ENCODE measurements at regions not wholly inside any gene's neighbourhood (a gene's known extent, or its start where the extent isn't known, plus 50 kb on each side); places are given as distances from the start of the nearest gene placed in this dataset.

- no peak for DNase-seq
These were observed 174.0 kb downstream of the THBS2 start for GRCh38 chr6:169079650-169080049.

DNA sequence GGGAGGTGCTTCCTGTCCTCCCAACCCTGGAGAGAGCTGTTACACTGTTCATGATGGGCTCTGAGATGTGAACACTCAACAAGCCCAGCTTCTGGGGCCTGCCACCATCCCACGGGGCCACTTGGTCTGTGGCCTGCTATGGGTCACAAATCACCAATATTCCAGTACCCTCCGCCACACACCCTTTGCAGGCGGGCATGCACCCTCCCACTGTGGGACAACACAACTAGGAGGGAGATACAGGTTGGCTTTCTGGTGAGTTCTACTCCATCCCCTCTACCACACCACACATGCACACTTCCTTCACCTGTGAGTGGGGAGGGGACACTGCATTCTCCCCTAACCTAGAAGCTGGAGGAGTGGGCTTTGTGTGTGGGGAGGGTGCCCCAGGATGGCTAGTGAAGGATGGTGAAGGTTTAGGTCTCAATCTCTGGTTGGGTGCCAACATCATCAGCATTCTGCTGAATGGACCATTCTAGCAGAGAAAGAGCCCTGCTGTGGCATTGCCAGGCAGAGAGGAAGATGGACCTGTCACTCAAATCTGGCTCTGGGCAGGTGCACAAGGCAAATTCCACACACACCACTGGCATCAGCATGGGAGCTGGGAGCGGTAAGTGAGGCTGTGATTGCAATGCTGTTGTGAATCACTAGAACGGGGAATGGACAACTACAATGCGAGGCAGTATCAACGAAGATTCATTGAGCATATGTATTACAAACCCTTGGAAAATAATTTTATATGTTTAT, 175.1 kb downstream of the THBS2 start:
- DNase-seq = no peak

DNA sequence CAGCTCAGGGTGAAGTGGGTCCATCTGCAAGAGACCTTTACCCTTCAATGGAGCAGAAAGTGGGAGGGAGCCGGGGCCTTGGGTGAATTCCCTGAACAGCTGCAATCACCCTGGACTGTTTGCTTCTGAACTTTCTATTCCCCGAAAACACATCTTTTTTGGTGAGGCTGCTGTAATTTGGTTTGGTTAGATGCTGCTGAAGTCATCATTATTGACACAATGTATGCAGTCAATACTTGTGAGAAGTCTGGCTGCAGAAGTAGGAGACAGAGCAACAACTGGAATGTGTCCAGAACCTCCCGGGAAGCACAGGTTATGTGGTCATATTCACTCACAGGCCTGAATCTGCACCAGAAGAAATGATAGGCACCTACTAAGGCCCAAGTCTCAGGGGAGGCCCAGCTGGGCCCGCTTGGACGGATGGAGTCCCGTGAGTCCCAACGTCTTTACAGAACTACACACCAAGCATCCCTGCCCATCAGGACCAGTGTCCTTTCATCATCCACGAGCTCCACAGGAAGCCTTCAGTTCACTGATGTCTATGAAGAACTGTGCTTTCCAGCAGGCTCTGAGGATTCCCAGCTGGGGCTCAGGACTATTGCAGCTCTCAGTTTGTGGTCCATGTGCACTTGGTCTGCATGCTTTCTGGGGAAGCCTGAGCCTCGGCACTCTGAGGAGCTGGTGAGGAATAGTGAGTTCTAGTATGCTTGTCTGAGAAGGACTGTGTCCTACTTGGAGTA, 177.6 kb downstream of the THBS2 start:
- peak; percentile 4 for DNase-seq

DNA sequence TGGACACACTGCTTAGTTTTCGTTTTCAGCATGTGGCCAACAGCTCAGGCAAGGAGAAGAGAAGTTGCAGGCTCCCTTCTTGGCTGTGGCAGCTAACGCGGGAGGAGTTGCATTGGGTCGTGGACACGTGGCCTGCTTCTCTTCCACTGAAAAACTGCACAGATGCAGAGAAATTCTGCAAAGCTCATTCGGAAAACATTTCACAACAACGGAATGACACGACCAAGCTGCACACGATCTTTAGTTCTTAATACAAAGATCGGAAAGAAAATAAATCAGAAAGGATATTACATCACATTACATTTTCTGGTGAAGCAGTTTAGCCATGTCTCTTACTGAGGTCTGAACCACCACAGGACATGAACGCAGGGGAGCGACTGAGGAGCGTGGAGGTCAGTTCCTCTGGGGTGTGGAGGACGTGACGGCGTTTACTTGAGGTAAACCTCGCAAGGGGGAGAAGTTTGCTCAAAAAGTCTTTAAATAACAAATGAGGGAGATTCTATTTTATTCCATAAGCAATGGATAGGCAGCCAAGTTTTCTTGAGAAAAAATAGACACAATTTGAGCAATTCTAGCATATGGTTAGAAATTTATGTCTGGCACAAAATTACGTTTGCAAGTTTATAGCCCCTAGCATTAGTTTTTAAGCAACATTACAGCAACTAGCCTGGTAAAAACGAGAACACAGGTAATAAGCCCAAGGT, 178.3 kb downstream of the THBS2 start:
- peak; percentile 82 for DNase-seq

- DNase-seq = no peak
These were observed 179.1 kb downstream of the THBS2 start for GRCh38 chr6:169074526-169074925.

DNA sequence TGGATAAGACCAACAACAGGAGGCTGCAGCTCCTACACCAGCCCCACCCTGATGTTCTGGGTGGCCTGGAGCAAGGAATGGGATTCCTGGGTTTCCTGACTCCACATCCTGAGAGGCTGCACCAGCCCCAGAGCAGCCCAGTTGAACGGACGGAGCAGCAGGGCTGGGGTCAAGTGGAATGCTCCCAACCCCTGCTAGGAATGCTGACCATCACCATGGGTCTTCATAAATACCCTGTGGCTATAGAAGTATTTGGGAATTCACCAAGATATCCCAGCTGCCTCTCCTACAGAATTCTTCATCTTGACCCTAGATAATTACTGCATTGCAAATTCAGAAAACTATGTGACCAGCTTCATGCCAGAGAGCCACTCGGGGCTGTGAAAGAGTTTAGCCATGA, 180.3 kb downstream of the THBS2 start:
- DNase-seq = peak; percentile 83

DNA sequence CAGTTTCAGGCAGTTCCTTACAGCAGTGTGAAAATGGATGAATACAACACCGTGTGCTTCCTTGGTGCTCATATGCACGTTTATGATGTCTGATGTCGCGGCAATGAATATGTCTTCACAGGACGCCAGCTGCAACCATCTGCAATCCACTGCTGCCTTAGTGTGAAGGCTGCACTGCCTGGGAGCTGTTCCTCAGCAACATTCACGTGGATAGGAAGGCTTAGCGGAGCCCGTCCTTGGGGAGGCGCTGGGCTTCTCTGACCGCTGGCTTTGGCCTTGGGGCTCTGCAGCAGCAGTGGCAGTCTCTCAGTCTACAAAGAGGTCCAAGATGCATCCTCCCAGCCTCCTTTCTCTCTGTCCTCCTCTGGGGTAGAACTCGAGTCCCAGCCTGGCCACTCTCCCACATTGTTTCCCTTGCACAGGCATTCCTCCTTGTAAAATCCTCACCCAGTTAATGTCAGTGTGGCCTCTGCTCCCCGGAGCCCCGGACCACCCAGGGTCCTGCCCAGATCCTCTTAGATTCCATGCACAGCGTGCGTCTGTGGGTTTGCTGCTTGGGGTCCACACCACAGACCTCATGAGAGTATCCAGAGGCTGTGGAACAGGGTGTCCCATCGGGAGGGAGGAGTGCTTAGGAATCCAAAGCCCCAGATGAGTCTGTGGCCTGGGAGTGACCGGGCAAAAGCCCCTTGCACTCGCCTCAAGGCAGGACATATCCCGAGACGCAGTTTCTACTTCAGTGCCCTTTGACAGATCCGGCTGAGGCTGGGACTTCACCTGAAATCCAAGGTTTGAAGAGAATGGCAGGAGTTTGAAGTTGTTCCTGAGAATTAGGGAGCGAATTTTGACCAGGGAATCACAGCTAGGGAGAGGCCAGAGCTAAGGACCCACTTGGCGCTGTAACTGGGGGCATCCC, 181.3 kb downstream of the THBS2 start:
- DNase-seq = no peak

GRCh38 chr6:169071394-169071793, 182.3 kb downstream of the THBS2 start:
- no peak for DNase-seq

DNA sequence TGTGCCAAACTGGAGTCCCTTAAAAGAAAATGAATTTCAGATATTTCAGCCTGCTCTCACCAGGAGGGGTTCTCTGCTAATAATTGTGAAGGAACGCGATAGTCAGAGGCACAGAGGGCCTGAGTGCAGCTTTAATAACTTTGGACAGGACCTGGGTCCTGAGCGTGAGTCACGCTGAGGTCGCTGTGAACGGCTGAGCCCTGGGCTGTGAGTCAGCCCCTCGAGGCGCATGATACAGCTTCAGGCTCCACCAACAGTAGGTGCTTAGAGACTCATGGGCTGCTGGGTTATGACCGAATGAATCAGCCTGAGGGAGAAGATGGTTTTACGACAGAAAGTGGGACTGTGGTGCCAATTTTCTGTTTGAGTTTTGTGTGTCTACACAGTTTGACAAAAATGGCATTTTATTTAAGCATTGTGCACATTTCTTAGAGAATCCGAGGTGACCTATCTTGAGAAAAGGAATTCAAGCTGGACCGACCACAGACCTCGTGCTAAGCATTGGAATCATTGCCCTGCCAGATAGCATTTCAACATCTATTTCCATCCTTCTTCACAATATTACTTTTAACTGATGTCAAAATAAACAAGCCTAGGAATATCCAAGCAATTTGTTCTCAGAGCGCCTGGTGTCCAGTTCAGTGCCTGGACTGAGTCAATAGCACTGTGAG, 183.0 kb downstream of the THBS2 start:
- DNase-seq = peak; percentile 97

GRCh38 chr6:169069356-169069755, 184.3 kb downstream of the THBS2 start:
- no peak for DNase-seq

- DNase-seq = no peak
These were observed 189.5 kb downstream of the THBS2 start for GRCh38 chr6:169064194-169064593.

DNA sequence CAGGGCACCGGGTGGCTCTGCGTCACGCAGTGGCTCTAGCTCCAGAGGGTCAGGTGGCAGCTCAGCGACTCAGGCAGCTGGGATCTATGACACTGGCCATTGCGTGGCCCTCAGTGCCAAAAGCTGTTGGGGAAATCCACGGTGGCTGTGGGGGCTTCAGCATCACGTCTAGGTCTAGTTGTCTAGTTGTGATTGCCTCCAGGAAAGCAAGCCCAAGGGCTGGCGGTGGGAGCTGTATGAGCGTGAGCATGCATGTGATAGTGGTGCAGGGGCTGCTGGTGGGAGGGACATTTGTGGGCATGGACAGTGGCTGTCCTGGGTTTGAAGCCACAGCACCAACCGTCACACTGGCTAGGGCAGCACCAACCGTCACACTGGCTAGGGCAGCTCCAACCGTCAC, 191.4 kb downstream of the THBS2 start:
- no peak for DNase-seq

DNA sequence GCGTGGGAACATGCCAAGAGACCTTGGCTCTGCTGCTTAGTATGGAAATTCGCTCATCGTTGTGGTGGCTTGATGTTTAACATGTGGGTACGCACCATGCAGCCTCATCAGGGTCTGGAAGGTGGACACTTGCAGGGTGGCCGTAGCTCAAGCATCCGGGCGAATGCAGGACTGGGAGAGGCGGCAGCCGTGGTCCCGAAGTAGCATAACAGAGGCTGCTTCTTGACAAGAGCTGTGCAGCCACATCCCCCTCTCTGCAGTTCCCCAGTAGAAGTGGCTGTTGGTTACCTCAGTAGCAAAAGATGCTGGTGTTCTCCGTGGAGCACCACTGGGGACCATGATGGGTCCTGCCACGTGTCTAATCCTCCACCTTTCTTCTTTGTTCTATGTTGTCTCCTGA, 195.0 kb downstream of the THBS2 start:
- DNase-seq = no peak

- no peak for DNase-seq
These were observed 201.2 kb downstream of the THBS2 start for GRCh38 chr6:169052462-169052861.

DNA sequence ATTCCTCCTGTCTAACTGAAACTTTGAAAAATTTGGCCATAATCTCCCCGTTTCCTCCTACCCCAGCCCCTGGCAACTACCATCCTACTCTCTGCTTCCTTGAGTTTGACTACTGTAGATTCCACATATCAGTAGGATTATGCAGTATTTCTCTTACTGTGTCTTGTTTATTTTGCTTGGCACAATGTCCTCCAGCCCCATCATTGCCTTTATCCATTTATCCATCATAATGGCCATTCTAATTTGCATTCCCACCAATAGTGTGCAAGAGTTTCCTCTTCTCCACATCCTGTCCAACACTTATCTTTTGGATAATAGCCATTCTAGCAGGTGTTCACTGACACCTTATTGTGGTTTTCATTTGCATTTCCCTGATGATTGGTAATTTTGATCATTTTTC, 202.3 kb downstream of the THBS2 start:
- no peak for DNase-seq

GRCh38 chr6:169048865-169049205, 204.8 kb downstream of the THBS2 start:
- DNase-seq = no peak

DNA sequence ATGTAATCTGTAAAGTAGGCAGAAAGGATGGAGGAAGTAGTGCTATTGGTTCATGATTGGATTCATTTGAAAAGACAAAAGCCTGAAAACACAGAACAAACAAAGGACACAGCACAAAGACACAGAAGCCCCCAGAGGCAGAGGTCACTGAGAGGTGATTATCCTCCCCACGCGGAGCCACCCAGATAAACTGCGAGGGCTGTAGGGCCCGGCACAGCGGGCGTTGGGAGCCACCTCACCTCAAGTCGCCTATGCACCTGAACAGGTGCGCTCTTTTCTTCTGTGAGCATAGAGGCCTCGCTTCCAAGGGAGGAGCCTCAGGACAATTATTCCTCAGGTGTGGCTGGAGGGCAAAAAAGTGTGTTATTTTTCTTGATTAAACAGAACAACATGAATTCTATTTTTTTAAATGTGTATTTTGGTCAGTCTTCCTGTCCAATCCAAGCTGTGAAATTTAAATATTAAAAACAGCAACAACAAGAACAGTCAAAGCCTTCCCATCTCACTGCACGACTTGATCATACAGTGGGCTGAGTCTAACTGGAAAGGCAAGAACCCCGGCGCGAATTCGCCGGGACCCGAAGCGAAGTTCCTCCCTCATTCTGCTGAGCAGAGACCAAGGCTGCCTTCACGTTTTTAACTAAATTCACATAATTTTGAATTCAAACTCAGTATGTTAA, 205.3 kb downstream of the THBS2 start:
- DNase-seq = no peak

GRCh38 chr6:169047345-169047744, 206.3 kb downstream of the THBS2 start:
- DNase-seq = no peak

DNA sequence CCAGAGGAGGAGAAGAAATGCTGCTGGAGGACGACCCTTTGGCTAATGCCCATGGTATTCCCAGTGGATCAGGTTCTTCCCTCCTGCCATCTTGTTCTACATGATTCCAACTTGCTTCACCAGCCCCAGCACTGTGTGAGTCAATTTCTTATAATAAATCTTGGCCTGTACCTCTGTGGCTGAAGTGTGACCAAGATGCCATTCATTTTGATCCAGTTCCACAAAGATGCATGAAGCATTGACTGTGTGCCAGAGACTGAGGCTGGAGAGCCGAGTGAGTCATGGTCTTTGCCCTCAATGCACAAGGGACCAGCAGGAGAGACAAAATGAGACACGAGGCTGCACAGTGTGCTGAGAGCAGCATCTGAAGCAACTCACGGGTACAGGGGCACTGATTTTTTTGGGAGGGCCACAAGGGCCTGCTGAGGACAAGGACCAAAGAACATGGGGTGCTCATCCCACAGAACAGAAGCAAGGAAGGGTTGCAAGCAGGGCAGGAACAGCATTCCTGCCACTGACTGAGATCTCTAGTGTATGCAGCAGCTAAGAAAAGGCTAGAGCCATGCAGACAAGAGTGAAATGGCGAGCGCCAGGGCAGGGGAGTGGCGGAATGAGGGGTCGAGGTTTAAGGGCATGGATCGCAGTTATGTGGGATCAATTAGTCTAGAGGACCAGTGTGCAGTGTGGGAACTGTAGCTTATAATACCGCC, 207.0 kb downstream of the THBS2 start:
- DNase-seq = peak; percentile 74

DNA sequence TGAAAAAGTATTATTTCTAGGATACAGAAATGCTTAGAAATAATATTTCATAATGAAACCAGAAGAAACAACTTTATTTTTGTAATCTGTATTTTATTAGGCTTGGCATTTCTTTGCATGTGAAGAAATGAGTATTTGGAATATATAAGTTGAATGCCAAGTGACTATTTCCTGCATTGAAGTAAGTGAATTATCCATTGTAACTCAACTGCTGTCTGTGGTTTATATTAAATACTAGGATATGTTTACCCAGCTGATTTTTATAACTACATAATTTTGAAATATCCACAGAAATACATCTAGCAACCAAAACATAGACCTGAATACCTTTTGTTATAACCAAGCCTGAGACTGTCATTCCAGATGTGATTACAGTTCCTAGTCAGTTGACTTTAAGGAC, 207.6 kb downstream of the THBS2 start:
- peak; percentile 27 for DNase-seq

DNA sequence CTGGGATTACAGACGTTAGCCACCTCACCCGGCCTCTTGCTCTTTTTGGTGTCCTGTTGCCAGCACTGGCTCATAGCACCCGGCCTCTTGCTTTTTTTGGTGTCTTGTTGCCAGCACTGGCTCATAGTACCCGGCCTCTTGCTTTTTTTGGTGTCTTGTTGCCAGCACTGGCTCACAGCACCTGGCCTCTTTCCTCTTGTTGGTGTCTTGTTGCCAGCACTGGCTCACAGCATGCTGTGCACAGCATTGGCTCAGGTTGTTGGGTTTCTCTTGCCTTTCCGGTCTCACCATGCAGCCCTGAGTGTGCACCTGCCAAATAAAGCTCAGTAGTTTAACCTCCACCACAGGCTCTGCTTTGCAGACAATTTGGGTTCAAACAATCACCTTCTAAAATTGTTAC, 208.2 kb downstream of the THBS2 start:
- DNase-seq = no peak
